HEK293 (cell line): ENCODE measurements at regions not wholly inside any gene's neighbourhood (a gene's known extent, or its start where the extent isn't known, plus 50 kb on each side); places are given as distances from the start of the nearest gene placed in this dataset.

Experiments used
- CTCF ChIA-PET: fragments of 350-600 bp; formaldehyde crosslinking; extraction: SDS; loops from one replicate; lab custom pipeline; 2021; ENCODE audit warnings: antibody characterized with exemption; lab: Yijun Ruan, JAX
- POLR2A ChIA-PET: fragments of 300-600 bp; formaldehyde crosslinking; extraction: SDS; loops from one replicate; lab custom pipeline; 2020; ENCODE audit warnings: antibody characterized with exemption, inconsistent platforms; lab: Yijun Ruan, JAX
- H3K27ac ChIP-seq: fragments of 200-500 bp; sonication (Bioruptor generic); 2 replicates; pipeline ENCODE4 v1.5.1; 2014; ENCODE audit warnings: low read depth, low read length, control low read depth, inconsistent platforms; ENCODE audit errors: extremely low read depth
- H3K36me3 ChIP-seq, 2 experiments: fragments of 200-500 bp in 1 of 2; sonication (Bioruptor generic) in 1 of 2; 1 replicate in 1 of 2; 2 replicates in 1 of 2; pipeline ENCODE4 v1.5.1; 2014 to 2017; ENCODE audit warnings: inconsistent platforms in 2 of 2, low read length in 2 of 2; ENCODE audit not compliant: control insufficient read depth in 2 of 2, insufficient read depth in 1 of 2
- H3K4me1 ChIP-seq: fragments of 200-500 bp; sonication (Bioruptor generic); 2 replicates; pipeline ENCODE4 v1.5.1; 2014; ENCODE audit warnings: mild to moderate bottlenecking, low read length, inconsistent platforms; ENCODE audit not compliant: control insufficient read depth, insufficient read depth
- H3K4me3 ChIP-seq: 2 replicates; pipeline ENCODE4 v1.5.1; 2011; ENCODE audit warnings: low read depth, mild to moderate bottlenecking, control low read depth, low read length, moderate library complexity
- H3K9me3 ChIP-seq: fragments of 200-500 bp; sonication (Bioruptor generic); 2 replicates; pipeline ENCODE4 v1.5.1; 2014; ENCODE audit warnings: low read depth, low read length, inconsistent platforms; ENCODE audit not compliant: control insufficient read depth, insufficient read depth
- BCL11B ChIP-seq: fragments of 450-650 bp; formaldehyde crosslinking; IDR thresholded peaks from 2 replicates; pipeline ENCODE4 v1.5.1; 2016; ENCODE audit warnings: low read depth, missing biosample characterization, missing genetic modification characterization
- ELK4 ChIP-seq: IDR thresholded peaks from 2 replicates; pipeline ENCODE4 v1.6.1; 2011; ENCODE audit warnings: mild to moderate bottlenecking, low read depth, low read length, borderline replicate concordance
- OSR2 ChIP-seq: fragments of 450-650 bp; formaldehyde crosslinking; IDR thresholded peaks from 2 replicates; pipeline ENCODE4 v1.5.1; 2016; ENCODE audit warnings: missing biosample characterization, missing genetic modification characterization
- PRDM2 ChIP-seq: fragments of 450-650 bp; formaldehyde crosslinking; IDR thresholded peaks from 2 replicates; pipeline ENCODE4 v1.5.1; 2016; ENCODE audit warnings: missing biosample characterization, missing genetic modification characterization, borderline replicate concordance
- SP3 ChIP-seq: fragments of 450-650 bp; formaldehyde crosslinking; IDR thresholded peaks from 2 replicates; pipeline ENCODE4 v1.5.1; 2016; ENCODE audit warnings: missing biosample characterization, missing genetic modification characterization
- TRIM28 ChIP-seq: IDR thresholded peaks from 2 replicates; pipeline ENCODE4 v1.6.1; 2011; ENCODE audit warnings: low read length, control low read depth, borderline replicate concordance
- ZBTB10 ChIP-seq: fragments of 450-650 bp; formaldehyde crosslinking; IDR thresholded peaks from 2 replicates; pipeline ENCODE4 v1.5.1; 2016; ENCODE audit warnings: missing biosample characterization, missing genetic modification characterization
- ZBTB7A ChIP-seq: fragments of 450-650 bp; formaldehyde crosslinking; IDR thresholded peaks from 2 replicates; pipeline ENCODE4 v1.5.1; 2016; ENCODE audit warnings: low read depth, missing biosample characterization, missing genetic modification characterization
- ZFHX2 ChIP-seq: fragments of 450-650 bp; formaldehyde crosslinking; conservative IDR thresholded peaks from 2 replicates; pipeline ENCODE4 v1.5.1; 2016; ENCODE audit warnings: missing biosample characterization, missing genetic modification characterization
- ZFP37 ChIP-seq: fragments of 450-650 bp; formaldehyde crosslinking; IDR thresholded peaks from 2 replicates; pipeline ENCODE4 v1.5.1; 2016; ENCODE audit warnings: missing biosample characterization, missing genetic modification characterization
- ZIC2 ChIP-seq: fragments of 450-650 bp; formaldehyde crosslinking; IDR thresholded peaks from 2 replicates; pipeline ENCODE4 v1.5.1; 2016; ENCODE audit warnings: missing biosample characterization, missing genetic modification characterization
- ZNF174 ChIP-seq: fragments of 450-650 bp; formaldehyde crosslinking; IDR thresholded peaks from 2 replicates; pipeline ENCODE4 v1.5.0; 2017; ENCODE audit warnings: missing biosample characterization, mild to moderate bottlenecking, missing genetic modification characterization
- ZNF214 ChIP-seq: fragments of 450-650 bp; formaldehyde crosslinking; IDR thresholded peaks from 2 replicates; pipeline ENCODE4 v1.5.1; 2017; ENCODE audit warnings: missing biosample characterization, mild to moderate bottlenecking, missing genetic modification characterization, borderline replicate concordance
- ZNF248 ChIP-seq: fragments of 450-650 bp; formaldehyde crosslinking; IDR thresholded peaks from 2 replicates; pipeline ENCODE4 v1.5.1; 2017; ENCODE audit warnings: missing biosample characterization, missing genetic modification characterization
- ZNF398 ChIP-seq: fragments of 450-650 bp; formaldehyde crosslinking; IDR thresholded peaks from 2 replicates; pipeline ENCODE4 v1.5.1; 2017; ENCODE audit warnings: missing biosample characterization, missing genetic modification characterization
- ZNF513 ChIP-seq: fragments of 450-650 bp; IDR thresholded peaks from 2 replicates; pipeline ENCODE4 v1.5.1; 2018; ENCODE audit warnings: missing biosample characterization, missing genetic modification characterization
- ZNF514 ChIP-seq: fragments of 450-650 bp; formaldehyde crosslinking; IDR thresholded peaks from 2 replicates; pipeline ENCODE4 v1.5.1; 2016; ENCODE audit warnings: missing biosample characterization, missing genetic modification characterization
- ZNF530 ChIP-seq: fragments of 450-650 bp; formaldehyde crosslinking; IDR thresholded peaks from 2 replicates; pipeline ENCODE4 v1.5.1; 2016; ENCODE audit warnings: low read depth, missing biosample characterization, missing genetic modification characterization
- ZNF558 ChIP-seq: fragments of 450-650 bp; formaldehyde crosslinking; IDR thresholded peaks from 2 replicates; pipeline ENCODE4 v1.5.1; 2016; ENCODE audit warnings: missing biosample characterization, missing genetic modification characterization
- ZNF645 ChIP-seq: fragments of 450-650 bp; formaldehyde crosslinking; IDR thresholded peaks from 2 replicates; pipeline ENCODE4; 2016; ENCODE audit warnings: missing biosample characterization, missing genetic modification characterization
- ZNF660 ChIP-seq: fragments of 450-650 bp; IDR thresholded peaks from 2 replicates; pipeline ENCODE4 v1.5.1; 2018; ENCODE audit warnings: missing biosample characterization, mild to moderate bottlenecking, missing genetic modification characterization
- ZSCAN4 ChIP-seq: fragments of 450-650 bp; formaldehyde crosslinking; IDR thresholded peaks from 2 replicates; pipeline ENCODE4 v1.5.1; 2017; ENCODE audit warnings: missing biosample characterization, missing genetic modification characterization

GRCh38 chr3:110419096-110419495, 652.5 kb upstream of the NECTIN3 start (continued):
- no peak for TF ChIP-seq ZNF513
- no peak for TF ChIP-seq ZNF530 (tag by site-specific recombination)
- no peak for TF ChIP-seq TRIM28
- TF ChIP-seq ZNF248: no peak
- no peak for TF ChIP-seq ZNF558 (tag by site-specific recombination)

GRCh38 chr3:110419601-110420000, 652.0 kb upstream of the NECTIN3 start:
- ChIA-PET POLR2A (no interaction called here), CTCF (no interaction called here)
- Histone ChIP-seq H3K4me3 (no peak overlapping the region), H3K4me1 (no peaks in the 10 kb centered on the region), H3K36me3 (no peaks in the 10 kb centered on the region), H3K27ac (no peak overlapping the region), H3K9me3 (no peaks in the 10 kb centered on the region)
- no peak for TF ChIP-seq ELK4
- no peak for TF ChIP-seq ZNF660 (tag by site-specific recombination)
- no peak for TF ChIP-seq ZFHX2 (tag by site-specific recombination)
- TF ChIP-seq ZNF558 (tag by site-specific recombination): no peak
- no peak for TF ChIP-seq BCL11B (tag by site-specific recombination)
- no peak for TF ChIP-seq ZNF174
- TF ChIP-seq ZSCAN4 (tag by site-specific recombination): no peak
- no peak for TF ChIP-seq ZBTB10 (tag by site-specific recombination)
- no peak for TF ChIP-seq ZBTB7A (tag by site-specific recombination)
- TF ChIP-seq ZFP37 (tag by site-specific recombination): no peak
- no peak for TF ChIP-seq ZIC2
- no peak for TF ChIP-seq ZNF514 (tag by site-specific recombination)
- TF ChIP-seq OSR2 (tag by site-specific recombination): no peak
- TF ChIP-seq ZNF214 (tag by site-specific recombination): no peak
- no peak for TF ChIP-seq PRDM2 (tag by site-specific recombination)
- TF ChIP-seq ZNF645 (tag by site-specific recombination): no peak
- no peak for TF ChIP-seq ZNF398 (tag by site-specific recombination)
- no peak for TF ChIP-seq SP3 (tag by site-specific recombination)
